NB4 (cell line): ENCODE measurements at regions not wholly inside any gene's neighbourhood (a gene's known extent, or its start where the extent isn't known, plus 50 kb on each side); places are given as distances from the start of the nearest gene placed in this dataset.

Source experiments
- DNase-seq: peaks from one replicate; pipeline ENCODE4 v3.0.0; 2010; ENCODE audit warnings: low read depth
- H3K4me3 ChIP-seq: one replicate; pipeline ENCODE4 v1.5.1; 2011; ENCODE audit warnings: mild to moderate bottlenecking, low read depth, low read length, moderate library complexity
- MYC ChIP-seq: IDR thresholded peaks from 2 replicates; pipeline ENCODE4 v1.6.1; 2011; ENCODE audit warnings: low read depth, low read length
- POLR2A ChIP-seq: IDR thresholded peaks from 2 replicates; pipeline ENCODE4 v1.6.1; 2011; ENCODE audit warnings: mild to moderate bottlenecking; ENCODE audit not compliant: insufficient read length; ENCODE audit errors: extremely low read depth
- TF ChIP-seq, protein P1 (sequence below): IDR thresholded peaks from 2 replicates; pipeline ENCODE4 v1.6.1; 2011; ENCODE audit warnings: low read depth, low read length
- TF ChIP-seq, protein P2 (sequence below): IDR thresholded peaks from one replicate; pipeline ENCODE4 v1.5.1; 2012; ENCODE audit warnings: low read depth, low read length

DNA sequence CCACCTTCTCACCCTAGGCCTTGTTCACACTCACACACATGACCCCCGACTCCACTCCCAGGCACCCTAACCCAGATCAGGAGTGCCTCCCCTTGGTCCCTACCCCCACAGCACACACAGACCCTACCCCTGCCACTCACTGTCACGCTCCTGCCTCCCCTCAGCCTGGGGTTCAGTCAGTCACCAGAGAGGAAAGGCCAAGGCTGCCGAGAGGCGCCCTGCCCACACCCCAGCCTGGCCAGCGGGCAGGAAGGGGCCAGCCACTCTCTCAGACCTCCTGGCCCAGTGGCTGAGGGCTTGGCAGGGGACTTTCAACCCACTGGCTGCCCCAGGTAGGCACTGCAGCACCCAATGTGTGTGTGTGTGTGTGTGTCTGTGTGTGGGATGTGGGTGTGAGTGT, 122.4 kb upstream of the MVB12B start:
- TF ChIP-seq MYC: no peak
- no peak for TF ChIP-seq POLR2A
- TF ChIP-seq, protein P1, sequence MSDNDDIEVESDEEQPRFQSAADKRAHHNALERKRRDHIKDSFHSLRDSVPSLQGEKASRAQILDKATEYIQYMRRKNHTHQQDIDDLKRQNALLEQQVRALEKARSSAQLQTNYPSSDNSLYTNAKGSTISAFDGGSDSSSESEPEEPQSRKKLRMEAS: no peak
- TF ChIP-seq, protein P2, sequence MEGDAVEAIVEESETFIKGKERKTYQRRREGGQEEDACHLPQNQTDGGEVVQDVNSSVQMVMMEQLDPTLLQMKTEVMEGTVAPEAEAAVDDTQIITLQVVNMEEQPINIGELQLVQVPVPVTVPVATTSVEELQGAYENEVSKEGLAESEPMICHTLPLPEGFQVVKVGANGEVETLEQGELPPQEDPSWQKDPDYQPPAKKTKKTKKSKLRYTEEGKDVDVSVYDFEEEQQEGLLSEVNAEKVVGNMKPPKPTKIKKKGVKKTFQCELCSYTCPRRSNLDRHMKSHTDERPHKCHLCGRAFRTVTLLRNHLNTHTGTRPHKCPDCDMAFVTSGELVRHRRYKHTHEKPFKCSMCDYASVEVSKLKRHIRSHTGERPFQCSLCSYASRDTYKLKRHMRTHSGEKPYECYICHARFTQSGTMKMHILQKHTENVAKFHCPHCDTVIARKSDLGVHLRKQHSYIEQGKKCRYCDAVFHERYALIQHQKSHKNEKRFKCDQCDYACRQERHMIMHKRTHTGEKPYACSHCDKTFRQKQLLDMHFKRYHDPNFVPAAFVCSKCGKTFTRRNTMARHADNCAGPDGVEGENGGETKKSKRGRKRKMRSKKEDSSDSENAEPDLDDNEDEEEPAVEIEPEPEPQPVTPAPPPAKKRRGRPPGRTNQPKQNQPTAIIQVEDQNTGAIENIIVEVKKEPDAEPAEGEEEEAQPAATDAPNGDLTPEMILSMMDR: no peak
- no peak overlapping the region for H3K4me3 ChIP-seq
- DNase-seq: no peak

DNA sequence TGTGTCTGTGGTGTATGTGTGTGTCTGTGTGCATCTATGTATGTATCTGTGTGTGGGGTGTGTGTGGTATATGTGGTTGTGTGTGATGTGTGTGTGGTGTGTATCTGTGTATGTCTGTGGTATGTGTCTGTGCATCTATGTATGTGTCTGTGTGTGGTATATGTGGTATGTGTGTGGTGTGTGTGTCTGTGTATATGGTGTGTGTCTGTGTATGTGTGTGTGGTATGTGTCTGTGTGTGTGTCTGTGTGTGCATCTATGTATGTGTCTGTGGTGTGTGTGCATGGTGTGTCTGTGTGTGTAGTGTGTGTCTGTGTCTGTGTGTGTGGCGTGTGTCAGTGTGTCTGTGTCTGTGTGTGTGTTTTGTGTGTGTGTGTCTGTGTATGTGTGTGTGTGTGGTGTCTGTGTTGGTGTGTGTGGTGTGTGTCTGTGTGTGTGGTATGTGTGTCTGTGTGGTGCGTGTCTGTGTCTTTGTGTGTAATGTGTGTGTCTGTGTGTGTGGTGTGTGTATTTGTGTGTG, 121.9 kb upstream of the MVB12B start:
- H3K4me3 ChIP-seq: no peak overlapping the region
- DNase-seq: no peak
- TF ChIP-seq MYC: no peak
- TF ChIP-seq POLR2A: no peak
- TF ChIP-seq, protein P2: no peak
- TF ChIP-seq, protein P1: no peak

DNA sequence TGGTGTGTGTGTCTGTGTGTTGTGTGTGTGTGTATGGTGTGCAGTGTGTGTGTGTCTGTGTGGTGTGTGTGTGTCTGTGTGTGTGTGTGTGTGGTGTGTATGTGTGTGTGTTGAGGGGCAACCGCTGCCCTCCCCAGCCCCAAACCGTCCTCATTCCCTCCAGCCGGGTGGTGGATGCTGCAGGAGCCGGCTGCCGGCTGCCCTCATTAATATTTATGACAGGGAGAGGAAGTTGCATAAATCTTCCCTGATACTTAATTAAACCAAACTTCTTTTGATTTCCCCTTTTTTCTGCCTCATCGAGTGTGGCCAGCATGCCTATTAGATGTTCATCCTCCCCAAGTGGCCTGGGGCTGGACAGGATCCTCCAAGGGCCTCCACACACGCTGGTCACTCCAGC, 121.4 kb upstream of the MVB12B start:
- no peak for DNase-seq

DNA sequence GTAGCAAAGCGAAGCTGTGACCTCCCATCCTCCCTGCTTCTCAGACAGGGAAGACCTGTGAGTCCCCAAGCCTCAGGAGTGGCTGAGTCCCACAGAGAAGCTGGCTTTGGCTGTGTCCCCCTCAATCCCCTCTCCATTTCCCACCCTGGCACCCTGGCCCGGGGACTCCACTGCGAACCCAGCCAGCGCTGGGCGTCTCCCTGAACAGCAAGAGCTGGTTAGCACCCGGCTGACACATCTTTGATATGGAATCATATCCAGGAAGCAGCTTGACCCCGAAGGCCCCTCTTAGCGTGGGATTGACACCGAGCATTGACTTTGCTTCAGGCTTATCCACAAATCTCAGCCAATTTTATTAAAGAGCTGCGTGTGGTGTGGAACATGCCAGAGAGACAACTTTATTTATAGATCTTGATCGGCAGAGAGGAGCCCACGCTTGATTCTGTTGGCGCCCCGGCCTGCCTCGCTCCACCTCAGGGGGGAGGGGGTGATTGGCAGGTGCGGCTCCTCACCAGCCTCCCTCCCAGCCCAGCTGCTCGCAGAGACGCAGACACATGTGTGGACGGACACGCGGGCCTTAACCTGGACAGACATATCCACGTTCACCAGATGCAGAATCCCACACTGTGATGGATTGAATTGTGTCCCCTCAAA, 120.7 kb upstream of the MVB12B start:
- no peak for DNase-seq

More for the DNA sequence above, 121.4 kb upstream of the MVB12B start:
- no peak overlapping the region for H3K4me3 ChIP-seq
- TF ChIP-seq, protein P2: no peak
- TF ChIP-seq POLR2A: no peak
- TF ChIP-seq, protein P1: no peak
- TF ChIP-seq MYC: no peak

DNA sequence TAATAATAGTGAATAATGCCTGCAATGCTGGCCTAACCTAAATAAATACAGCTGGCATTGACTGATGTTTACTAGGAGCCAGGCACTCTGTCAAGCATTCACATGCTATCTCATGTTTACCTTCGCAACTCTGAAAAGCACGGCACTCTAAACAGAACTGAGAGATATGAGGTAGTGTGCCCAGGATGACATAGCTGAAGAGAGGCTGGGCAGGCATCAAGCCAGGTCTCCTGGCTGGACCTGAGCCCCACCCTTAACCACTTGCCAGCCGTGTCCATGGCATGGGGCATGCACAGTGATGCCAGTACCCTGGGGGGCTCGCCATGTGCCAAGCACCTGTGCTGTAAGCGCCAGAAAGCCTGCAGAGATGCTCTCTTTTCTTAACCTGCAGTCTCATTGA, 119.4 kb upstream of the MVB12B start:
- TF ChIP-seq, protein P2: no peak
- TF ChIP-seq, protein P1: no peak
- TF ChIP-seq MYC (no peak), POLR2A (no peak)
- DNase-seq: no peak
- no peak overlapping the region for H3K4me3 ChIP-seq

More for the DNA sequence above, 120.7 kb upstream of the MVB12B start:
- TF ChIP-seq, protein P2: no peak
- no peak for TF ChIP-seq MYC
- no peak for TF ChIP-seq POLR2A
- TF ChIP-seq, protein P1: no peak
- H3K4me3 ChIP-seq: no peak overlapping the region
